ENCODE measurements at regions not wholly inside any gene's neighbourhood (a gene's known extent, or its start where the extent isn't known, plus 50 kb on each side); places are given as distances from the start of the nearest gene placed in this dataset.
"Not testable (repeated sequence)": the region's sequence is repeated elsewhere in the genome, so short reads cannot be mapped to it uniquely, and the experiment has no call there.

- Histone ChIP-seq H3K36me3 (ENCODE audit: control insufficient read depth, insufficient read depth, low read length) (no peaks in the 10 kb centered on the region), H3K9ac (ENCODE audit: low read depth, low read length) (no peak overlapping the region), H3K4me3 (ENCODE audit: low read depth, low read length) (no peak overlapping the region), H3K9me3 (ENCODE audit: control insufficient read depth, insufficient read depth, low read length) (peaks cover 84% of the 10 kb centered on the region), H3K27ac (ENCODE audit: low read depth, low read length) (no peak overlapping the region), H3K27me3 (ENCODE audit: control insufficient read depth, insufficient read depth, low read length) (no peaks in the 10 kb centered on the region), H3K4me1 (ENCODE audit: control insufficient read depth, insufficient read depth, low read length) (no peaks in the 10 kb centered on the region)
Measured at GRCh38 chr14:105943973-105944602, 417.7 kb downstream of the TMEM121 start.

- peaks cover 80% of the 10 kb centered on the region for H3K9me3 ChIP-seq (ENCODE audit: control insufficient read depth, insufficient read depth, low read length)
- H3K4me3 ChIP-seq (ENCODE audit: low read depth, low read length), result no peak overlapping the region; the same call in 1 of the 2 replicates
- H3K27ac ChIP-seq (ENCODE audit: low read depth, low read length), result no peak overlapping the region
- no peaks in the 10 kb centered on the region for H3K27me3 ChIP-seq (ENCODE audit: control insufficient read depth, insufficient read depth, low read length)
- H3K4me1 ChIP-seq (ENCODE audit: control insufficient read depth, insufficient read depth, low read length), result no peaks in the 10 kb centered on the region
- no peaks in the 10 kb centered on the region for H3K36me3 ChIP-seq (ENCODE audit: control insufficient read depth, insufficient read depth, low read length)
- no peak overlapping the region for H3K9ac ChIP-seq (ENCODE audit: low read depth, low read length)
Measured at GRCh38 chr14:105944632-105945610, 418.5 kb downstream of the TMEM121 start.

GRCh38 chr14:105945896-105946295 is 419.5 kb downstream of the TMEM121 start:
- Histone ChIP-seq H3K4me3 (ENCODE audit: low read depth, low read length) (no peak overlapping the region), H3K9me3 (ENCODE audit: control insufficient read depth, insufficient read depth, low read length) (peaks cover 77% of the 10 kb centered on the region), H3K27ac (ENCODE audit: low read depth, low read length) (no peak overlapping the region), H3K9ac (ENCODE audit: low read depth, low read length) (no peak overlapping the region), H3K4me1 (ENCODE audit: control insufficient read depth, insufficient read depth, low read length) (no peaks in the 10 kb centered on the region), H3K36me3 (ENCODE audit: control insufficient read depth, insufficient read depth, low read length) (no peaks in the 10 kb centered on the region), H3K27me3 (ENCODE audit: control insufficient read depth, insufficient read depth, low read length) (no peaks in the 10 kb centered on the region)

- H3K27ac ChIP-seq (ENCODE audit: low read depth, low read length), result no peak overlapping the region
- H3K4me1 ChIP-seq (ENCODE audit: control insufficient read depth, insufficient read depth, low read length), result no peaks in the 10 kb centered on the region
- peaks cover 77% of the 10 kb centered on the region for H3K9me3 ChIP-seq (ENCODE audit: control insufficient read depth, insufficient read depth, low read length)
- no peaks in the 10 kb centered on the region for H3K36me3 ChIP-seq (ENCODE audit: control insufficient read depth, insufficient read depth, low read length)
- H3K27me3 ChIP-seq (ENCODE audit: control insufficient read depth, insufficient read depth, low read length), result no peaks in the 10 kb centered on the region
- H3K9ac ChIP-seq (ENCODE audit: low read depth, low read length), result no peak overlapping the region
- H3K4me3 ChIP-seq (ENCODE audit: low read depth, low read length), result no peak overlapping the region
Measured at GRCh38 chr14:105947599-105947998, 421.2 kb downstream of the TMEM121 start.

GRCh38 chr14:105948955-105949354 is 422.6 kb downstream of the TMEM121 start:
- H3K4me1 ChIP-seq (ENCODE audit: control insufficient read depth, insufficient read depth, low read length); H3K9ac ChIP-seq (ENCODE audit: low read depth, low read length); H3K27me3 ChIP-seq (ENCODE audit: control insufficient read depth, insufficient read depth, low read length); H3K4me3 ChIP-seq (ENCODE audit: low read depth, low read length); H3K36me3 ChIP-seq (ENCODE audit: control insufficient read depth, insufficient read depth, low read length); H3K27ac ChIP-seq (ENCODE audit: low read depth, low read length): not testable (repeated sequence)
- peaks cover 80% of the 10 kb centered on the region for H3K9me3 ChIP-seq (ENCODE audit: control insufficient read depth, insufficient read depth, low read length)

- H3K9ac ChIP-seq (ENCODE audit: low read depth, low read length); H3K4me3 ChIP-seq (ENCODE audit: low read depth, low read length); H3K27me3 ChIP-seq (ENCODE audit: control insufficient read depth, insufficient read depth, low read length); H3K27ac ChIP-seq (ENCODE audit: low read depth, low read length); H3K4me1 ChIP-seq (ENCODE audit: control insufficient read depth, insufficient read depth, low read length); H3K36me3 ChIP-seq (ENCODE audit: control insufficient read depth, insufficient read depth, low read length): not testable (repeated sequence)
- peaks cover 78% of the 10 kb centered on the region for H3K9me3 ChIP-seq (ENCODE audit: control insufficient read depth, insufficient read depth, low read length)
Measured at GRCh38 chr14:105950364-105950892, 424.0 kb downstream of the TMEM121 start.

GRCh38 chr14:105951399-105951798 is 425.0 kb downstream of the TMEM121 start:
- Histone ChIP-seq H3K36me3 (ENCODE audit: control insufficient read depth, insufficient read depth, low read length) (no peaks in the 10 kb centered on the region), H3K4me1 (ENCODE audit: control insufficient read depth, insufficient read depth, low read length) (no peaks in the 10 kb centered on the region), H3K4me3 (ENCODE audit: low read depth, low read length) (no peak overlapping the region), H3K27me3 (ENCODE audit: control insufficient read depth, insufficient read depth, low read length) (no peaks in the 10 kb centered on the region), H3K27ac (ENCODE audit: low read depth, low read length) (no peak overlapping the region), H3K9ac (ENCODE audit: low read depth, low read length) (no peak overlapping the region), H3K9me3 (ENCODE audit: control insufficient read depth, insufficient read depth, low read length) (peaks cover 70% of the 10 kb centered on the region)

- no peaks in the 10 kb centered on the region for H3K4me1 ChIP-seq (ENCODE audit: control insufficient read depth, insufficient read depth, low read length)
- H3K9ac ChIP-seq (ENCODE audit: low read depth, low read length), result no peak overlapping the region
- H3K36me3 ChIP-seq (ENCODE audit: control insufficient read depth, insufficient read depth, low read length), result no peaks in the 10 kb centered on the region
- no peaks in the 10 kb centered on the region for H3K27me3 ChIP-seq (ENCODE audit: control insufficient read depth, insufficient read depth, low read length)
- peaks cover 65% of the 10 kb centered on the region for H3K9me3 ChIP-seq (ENCODE audit: control insufficient read depth, insufficient read depth, low read length)
- no peak overlapping the region for H3K27ac ChIP-seq (ENCODE audit: low read depth, low read length)
- no peak overlapping the region for H3K4me3 ChIP-seq (ENCODE audit: low read depth, low read length)
Measured at GRCh38 chr14:105952222-105952621, 425.8 kb downstream of the TMEM121 start.

- no peaks in the 10 kb centered on the region for H3K27me3 ChIP-seq (ENCODE audit: control insufficient read depth, insufficient read depth, low read length)
- peaks cover 60% of the 10 kb centered on the region for H3K9me3 ChIP-seq (ENCODE audit: control insufficient read depth, insufficient read depth, low read length)
- no peaks in the 10 kb centered on the region for H3K36me3 ChIP-seq (ENCODE audit: control insufficient read depth, insufficient read depth, low read length)
- H3K27ac ChIP-seq (ENCODE audit: low read depth, low read length), result no peak overlapping the region
- H3K9ac ChIP-seq (ENCODE audit: low read depth, low read length), result no peak overlapping the region
- H3K4me1 ChIP-seq (ENCODE audit: control insufficient read depth, insufficient read depth, low read length), result no peaks in the 10 kb centered on the region
- no peak overlapping the region for H3K4me3 ChIP-seq (ENCODE audit: low read depth, low read length)
Measured at GRCh38 chr14:105952826-105953225, 426.4 kb downstream of the TMEM121 start.

GRCh38 chr14:105961625-105962024 is 435.2 kb downstream of the TMEM121 start:
- not testable (repeated sequence) for H3K4me1 ChIP-seq (ENCODE audit: control insufficient read depth, insufficient read depth, low read length); H3K9ac ChIP-seq (ENCODE audit: low read depth, low read length); H3K4me3 ChIP-seq (ENCODE audit: low read depth, low read length); H3K27me3 ChIP-seq (ENCODE audit: control insufficient read depth, insufficient read depth, low read length); H3K27ac ChIP-seq (ENCODE audit: low read depth, low read length); H3K36me3 ChIP-seq (ENCODE audit: control insufficient read depth, insufficient read depth, low read length)
- peaks cover 25% of the 10 kb centered on the region for H3K9me3 ChIP-seq (ENCODE audit: control insufficient read depth, insufficient read depth, low read length)

- Histone ChIP-seq H3K27ac (ENCODE audit: low read depth, low read length) (no peak overlapping the region), H3K27me3 (ENCODE audit: control insufficient read depth, insufficient read depth, low read length) (no peaks in the 10 kb centered on the region), H3K36me3 (ENCODE audit: control insufficient read depth, insufficient read depth, low read length) (no peaks in the 10 kb centered on the region), H3K4me1 (ENCODE audit: control insufficient read depth, insufficient read depth, low read length) (no peaks in the 10 kb centered on the region), H3K9me3 (ENCODE audit: control insufficient read depth, insufficient read depth, low read length) (peaks cover 31% of the 10 kb centered on the region), H3K4me3 (ENCODE audit: low read depth, low read length) (no peak overlapping the region), H3K9ac (ENCODE audit: low read depth, low read length) (no peak overlapping the region)
Measured at GRCh38 chr14:105962532-105962931, 436.1 kb downstream of the TMEM121 start.
